Lower leg skin (tissue), 4 donors: ENCODE measurements at regions not wholly inside any gene's neighbourhood (a gene's known extent, or its start where the extent isn't known, plus 50 kb on each side); places are given as distances from the start of the nearest gene placed in this dataset.

Experiments
- DNase-seq, 2 donors: peaks; one replicate each; pipeline ENCODE4 v3.0.0-alpha.2; 2019; ENCODE audit warnings: low spot score in 2 of 2
- H3K4me3 ChIP-seq: fragments of 200-600 bp; sonication (generic); 2 replicates; pipeline ENCODE4 v1.5.1; 2017; ENCODE audit warnings: mild to moderate bottlenecking, low read depth; ENCODE audit not compliant: poor library complexity, severe bottlenecking
- POLR2A ChIP-seq, 2 donors: fragments of 450-650 bp; IDR thresholded peaks; one replicate each; pipeline ENCODE4 v1.6.1; 2016 to 2017; ENCODE audit warnings: antibody characterized with exemption in 2 of 2, mild to moderate bottlenecking in 1 of 2, moderate library complexity in 1 of 2
- WGBS, 2 donors: methylation state at CpG; one replicate each; pipeline ENCODE4 v1.1.5; 2018; 5-methylcytosine and 5-hydroxymethylcytosine counted together
- intact Hi-C: fragments of 100-400 bp; cut with DNase I; formaldehyde crosslinking; loops from one replicate; pipeline ENCODE4 v1.15.0; 2023; ENCODE audit warnings: low total_unique reads
- TF ChIP-seq, protein P1 (sequence below), 3 donors: fragments of 450-650 bp; IDR thresholded peaks; one replicate each; pipeline ENCODE4 v1.5.1; 2016; ENCODE audit warnings: antibody characterized with exemption in 3 of 3, mild to moderate bottlenecking in 3 of 3, moderate library complexity in 2 of 3

DNA sequence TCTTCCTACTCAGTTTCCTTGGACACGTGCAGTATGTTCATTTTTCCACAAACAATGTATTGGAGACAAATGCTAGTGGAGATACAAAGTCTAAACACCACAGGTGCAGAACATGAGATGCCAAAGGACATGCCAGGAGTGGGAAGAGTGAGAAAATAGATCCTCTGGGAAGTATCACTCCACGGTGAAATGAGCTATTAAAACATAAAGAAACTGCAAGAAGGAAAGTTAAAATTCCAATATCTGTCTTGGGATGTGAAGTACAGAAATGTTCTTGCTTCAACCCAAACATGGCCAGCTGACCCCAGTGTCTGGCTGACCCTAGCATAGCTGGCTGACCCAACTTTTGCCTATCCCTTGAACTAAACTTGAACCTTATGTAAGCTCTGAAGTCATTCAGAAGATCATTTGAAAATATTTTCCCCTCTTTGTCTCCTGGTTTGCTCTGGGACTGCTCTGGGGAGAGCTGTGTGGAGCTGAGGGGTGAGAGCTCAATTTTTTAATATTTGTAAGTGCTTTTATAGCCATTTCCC lies 59.5 kb downstream of the FZD1 start:
- intact Hi-C loops: no loop called here
- no peak for TF ChIP-seq POLR2A (IDR thresholded peaks at IDR 0.05)
- TF ChIP-seq, protein P1, sequence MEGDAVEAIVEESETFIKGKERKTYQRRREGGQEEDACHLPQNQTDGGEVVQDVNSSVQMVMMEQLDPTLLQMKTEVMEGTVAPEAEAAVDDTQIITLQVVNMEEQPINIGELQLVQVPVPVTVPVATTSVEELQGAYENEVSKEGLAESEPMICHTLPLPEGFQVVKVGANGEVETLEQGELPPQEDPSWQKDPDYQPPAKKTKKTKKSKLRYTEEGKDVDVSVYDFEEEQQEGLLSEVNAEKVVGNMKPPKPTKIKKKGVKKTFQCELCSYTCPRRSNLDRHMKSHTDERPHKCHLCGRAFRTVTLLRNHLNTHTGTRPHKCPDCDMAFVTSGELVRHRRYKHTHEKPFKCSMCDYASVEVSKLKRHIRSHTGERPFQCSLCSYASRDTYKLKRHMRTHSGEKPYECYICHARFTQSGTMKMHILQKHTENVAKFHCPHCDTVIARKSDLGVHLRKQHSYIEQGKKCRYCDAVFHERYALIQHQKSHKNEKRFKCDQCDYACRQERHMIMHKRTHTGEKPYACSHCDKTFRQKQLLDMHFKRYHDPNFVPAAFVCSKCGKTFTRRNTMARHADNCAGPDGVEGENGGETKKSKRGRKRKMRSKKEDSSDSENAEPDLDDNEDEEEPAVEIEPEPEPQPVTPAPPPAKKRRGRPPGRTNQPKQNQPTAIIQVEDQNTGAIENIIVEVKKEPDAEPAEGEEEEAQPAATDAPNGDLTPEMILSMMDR (IDR thresholded peaks at IDR 0.05): no peak
- 82% methylated on average over 2 of the region's 2 CpGs for WGBS, 2 donors
- H3K4me3 ChIP-seq: no peak overlapping the region
- DNase-seq: no peak

- no peak for TF ChIP-seq POLR2A (IDR thresholded peaks at IDR 0.05)
- TF ChIP-seq, protein P1 (IDR thresholded peaks at IDR 0.05): no peak
- no peak overlapping the region for H3K4me3 ChIP-seq
- WGBS, 2 donors: 66 to 74% methylated on average over 4 of the region's 4 CpGs
- DNase-seq: no peak
- intact Hi-C loops: no loop called here
Measured at GRCh38 chr7:91324663-91325062, 60.4 kb downstream of the FZD1 start.

- DNase-seq: no peak
- WGBS, 2 donors: 29 to 40% methylated on average over 3 of the region's 3 CpGs
- TF ChIP-seq, protein P1 (IDR thresholded peaks at IDR 0.05): no peak
- TF ChIP-seq POLR2A (IDR thresholded peaks at IDR 0.05): no peak
- H3K4me3 ChIP-seq: no peak overlapping the region
- intact Hi-C loops: no loop called here
Measured at GRCh38 chr7:91325726-91326125, 61.5 kb downstream of the FZD1 start.

DNA sequence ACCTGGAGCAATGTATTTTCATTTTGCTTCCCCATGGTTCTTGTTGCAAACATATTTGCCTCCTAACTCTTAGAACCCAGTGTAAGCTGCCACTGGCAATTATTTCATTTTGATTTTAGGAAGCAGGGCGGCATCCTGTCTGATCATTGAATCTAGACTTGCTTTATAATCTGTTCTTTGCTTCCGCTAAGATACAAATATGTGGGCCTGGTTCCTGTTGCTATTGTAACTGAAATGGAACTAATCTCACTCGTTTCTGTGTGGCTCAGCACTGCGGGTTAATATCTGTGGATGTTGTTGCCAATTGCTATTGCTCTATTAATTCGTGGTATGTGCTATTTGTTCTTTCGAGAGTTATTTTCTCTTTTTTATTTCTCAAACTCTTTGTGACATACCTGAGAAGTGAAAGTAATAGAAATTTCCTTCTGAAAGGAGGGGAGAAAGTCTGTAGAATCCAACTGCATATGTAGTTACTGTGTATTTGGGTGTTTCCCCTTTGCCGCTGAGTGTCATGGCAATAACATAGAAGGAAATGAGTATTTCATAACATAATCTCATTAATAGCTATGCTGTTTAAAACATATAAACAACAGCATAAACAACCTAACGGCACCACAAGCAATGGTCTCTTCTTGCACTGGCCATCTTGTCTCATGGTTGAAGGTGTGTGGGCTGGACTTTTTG lies 62.4 kb downstream of the FZD1 start:
- no peak for DNase-seq
- intact Hi-C loops: no loop called here
- no peak for TF ChIP-seq POLR2A (IDR thresholded peaks at IDR 0.05)
- TF ChIP-seq, protein P1 (IDR thresholded peaks at IDR 0.05): no peak
- no peak overlapping the region for H3K4me3 ChIP-seq
- 61 to 73% methylated on average over 8 of the region's 8 CpGs for WGBS, 2 donors

DNA sequence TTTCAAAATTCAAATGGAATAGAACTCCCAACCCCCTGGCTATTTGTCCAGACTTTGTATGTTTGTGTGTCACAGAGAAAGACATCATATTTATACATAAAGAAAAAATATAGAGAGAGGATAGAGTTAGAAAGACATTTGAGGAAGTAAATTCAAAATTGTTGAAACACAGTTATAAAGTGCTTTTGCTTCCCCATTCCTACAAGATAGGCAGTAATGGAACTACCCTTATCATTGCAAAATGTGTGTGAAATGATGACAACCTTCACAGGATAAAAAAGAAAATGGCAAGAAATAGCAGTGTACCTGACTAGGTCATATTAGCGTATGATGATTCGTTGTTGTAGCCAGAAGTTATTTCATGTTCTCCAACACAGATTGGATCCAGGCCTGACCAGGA lies 63.1 kb downstream of the FZD1 start:
- DNase-seq: no peak
- no peak overlapping the region for H3K4me3 ChIP-seq
- no peak for TF ChIP-seq POLR2A (IDR thresholded peaks at IDR 0.05)
- TF ChIP-seq, protein P1 (IDR thresholded peaks at IDR 0.05): no peak
- WGBS, 2 donors: 90 to 94% methylated on average over 2 of the region's 2 CpGs
- intact Hi-C loops: no loop called here

DNA sequence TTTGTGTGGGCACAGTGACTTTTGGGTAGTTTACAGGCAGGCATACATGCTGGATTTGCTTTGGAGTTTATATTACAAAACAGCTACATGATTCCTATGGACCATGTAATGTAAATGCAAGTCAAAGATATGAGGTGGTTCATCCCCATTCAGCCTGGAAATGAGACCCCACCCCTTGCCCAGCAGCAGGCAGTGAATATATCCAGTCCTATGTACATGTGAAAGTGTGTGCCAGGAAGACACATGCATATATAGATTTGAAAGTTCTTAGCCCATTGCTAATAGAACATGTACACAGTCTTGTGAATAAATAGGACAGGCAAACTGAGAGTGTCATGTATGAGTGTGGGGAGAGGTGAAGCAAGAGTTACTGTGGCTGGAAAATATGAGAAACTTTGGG lies 65.3 kb downstream of the FZD1 start:
- TF ChIP-seq, protein P1 (IDR thresholded peaks at IDR 0.05): no peak
- TF ChIP-seq POLR2A (IDR thresholded peaks at IDR 0.05): no peak
- intact Hi-C loops: no loop called here
- no peak overlapping the region for H3K4me3 ChIP-seq
- DNase-seq: no peak
